Hepatocyte (in vitro differentiated cells): ENCODE measurements at regions not wholly inside any gene's neighbourhood (a gene's known extent, or its start where the extent isn't known, plus 50 kb on each side); places are given as distances from the start of the nearest gene placed in this dataset.
"Not testable (repeated sequence)": the region's sequence is repeated elsewhere in the genome, so short reads cannot be mapped to it uniquely, and the experiment has no call there.

ENCODE experiments used
- DNase-seq: peaks from one replicate; pipeline ENCODE4 v3.0.0-alpha.2; 2016; ENCODE audit warnings: low spot score
- H2AFZ ChIP-seq: fragments of 200-600 bp; sonication (generic); 2 replicates; pipeline ENCODE4 v1.6.0; 2016; ENCODE audit warnings: antibody characterized with exemption, mild to moderate bottlenecking
- H3K27ac ChIP-seq: fragments of 200-600 bp; sonication (generic); 2 replicates; pipeline ENCODE4 v1.5.1; 2016; ENCODE audit warnings: mild to moderate bottlenecking
- H3K27me3 ChIP-seq: fragments of 200-600 bp; sonication (generic); 2 replicates; pipeline ENCODE4 v1.6.1; 2016
- H3K36me3 ChIP-seq: fragments of 200-600 bp; sonication (generic); replicated peaks from 2 replicates; pipeline ENCODE4 v1.5.1; 2016; ENCODE audit warnings: low read depth; ENCODE audit not compliant: insufficient read depth
- H3K4me1 ChIP-seq: fragments of 200-600 bp; sonication (generic); 2 replicates; pipeline ENCODE4 v1.5.1; 2016; ENCODE audit warnings: mild to moderate bottlenecking, moderate library complexity; ENCODE audit not compliant: insufficient read depth
- H3K4me2 ChIP-seq: fragments of 200-600 bp; sonication (generic); 2 replicates; pipeline ENCODE4 v1.6.0; 2016
- H3K4me3 ChIP-seq: fragments of 200-600 bp; sonication (generic); 2 replicates; pipeline ENCODE4 v1.5.1; 2016; ENCODE audit warnings: mild to moderate bottlenecking
- H3K79me2 ChIP-seq: fragments of 200-600 bp; sonication (generic); 2 replicates; pipeline ENCODE4 v1.6.0; 2017; ENCODE audit warnings: mild to moderate bottlenecking
- H3K9me2 ChIP-seq: fragments of 200-600 bp; sonication (generic); replicated peaks from 2 replicates; pipeline ENCODE4 v1.6.0; 2017; ENCODE audit warnings: mild to moderate bottlenecking; ENCODE audit not compliant: insufficient read depth
- H3K9me3 ChIP-seq: fragments of 200-600 bp; sonication (generic); 2 replicates; pipeline ENCODE4 v1.5.1; 2016; ENCODE audit warnings: low read depth, mild to moderate bottlenecking
- H4K20me1 ChIP-seq: fragments of 200-600 bp; sonication (generic); 2 replicates; pipeline ENCODE4 v1.6.0; 2016; ENCODE audit warnings: mild to moderate bottlenecking; ENCODE audit not compliant: insufficient read depth, poor library complexity, severe bottlenecking
- WGBS: methylation state at CpG from one replicate; pipeline ENCODE4 v1.1.6; 2016; ENCODE audit warnings: low lambda C conversion rate; ENCODE audit errors: missing lambda C conversion rate; 5-methylcytosine and 5-hydroxymethylcytosine counted together

GRCh38 chr21:10100873-10101272, 420.5 kb upstream of the TPTE start:
- DNase-seq, H3K4me2 ChIP-seq: not testable (repeated sequence)
- 35% methylated on average over 1 of the region's 2 CpGs for WGBS

GRCh38 chr21:10119342-10119741, 402.0 kb upstream of the TPTE start:
- 94% methylated on average over 23 of the region's 40 CpGs for WGBS

More at GRCh38 chr21:10100873-10101272, 420.5 kb upstream of the TPTE start:
- H2AFZ ChIP-seq, H3K9me3 ChIP-seq, H4K20me1 ChIP-seq, H3K27ac ChIP-seq, H3K36me3 ChIP-seq, H3K4me3 ChIP-seq, H3K4me1 ChIP-seq, H3K9me2 ChIP-seq, H3K79me2 ChIP-seq, H3K27me3 ChIP-seq: not testable (repeated sequence)

GRCh38 chr21:10119746-10120535, 401.4 kb upstream of the TPTE start:
- H4K20me1 ChIP-seq, H3K27ac ChIP-seq, H3K9me2 ChIP-seq, H3K4me3 ChIP-seq, H3K27me3 ChIP-seq, H3K79me2 ChIP-seq, H3K9me3 ChIP-seq, H3K4me1 ChIP-seq, H3K36me3 ChIP-seq, H3K4me2 ChIP-seq, DNase-seq, H2AFZ ChIP-seq: not testable (repeated sequence)
- 90% methylated on average over 52 of the region's 58 CpGs for WGBS

More at GRCh38 chr21:10119342-10119741, 402.0 kb upstream of the TPTE start:
- H3K27me3 ChIP-seq, H3K79me2 ChIP-seq, H3K27ac ChIP-seq, DNase-seq, H3K36me3 ChIP-seq, H2AFZ ChIP-seq, H3K4me1 ChIP-seq, H3K4me2 ChIP-seq, H3K9me2 ChIP-seq, H3K4me3 ChIP-seq, H3K9me3 ChIP-seq, H4K20me1 ChIP-seq: not testable (repeated sequence)

GRCh38 chr21:10120536-10120934, 400.8 kb upstream of the TPTE start:
- H3K27me3 ChIP-seq, H3K4me2 ChIP-seq, H4K20me1 ChIP-seq, H3K36me3 ChIP-seq, H3K79me2 ChIP-seq, H3K9me2 ChIP-seq, H3K4me3 ChIP-seq, H3K4me1 ChIP-seq, H3K9me3 ChIP-seq, H2AFZ ChIP-seq, DNase-seq, H3K27ac ChIP-seq: not testable (repeated sequence)
- WGBS = 87% methylated on average over 13 of the region's 22 CpGs

GRCh38 chr21:10120965-10121550, 400.3 kb upstream of the TPTE start:
- not testable (repeated sequence) for H3K9me2 ChIP-seq, H4K20me1 ChIP-seq, H2AFZ ChIP-seq, H3K27me3 ChIP-seq, H3K4me2 ChIP-seq, H3K4me3 ChIP-seq, H3K36me3 ChIP-seq, H3K27ac ChIP-seq, DNase-seq, H3K9me3 ChIP-seq, H3K4me1 ChIP-seq, H3K79me2 ChIP-seq
- 93% methylated on average over 26 of the region's 27 CpGs for WGBS

GRCh38 chr21:10121816-10122455, 399.4 kb upstream of the TPTE start:
- H3K9me3 ChIP-seq, H3K36me3 ChIP-seq, H3K9me2 ChIP-seq, H3K4me1 ChIP-seq, H2AFZ ChIP-seq, H4K20me1 ChIP-seq, H3K4me3 ChIP-seq, H3K27me3 ChIP-seq, DNase-seq, H3K79me2 ChIP-seq, H3K27ac ChIP-seq, H3K4me2 ChIP-seq: not testable (repeated sequence)
- WGBS = 92% methylated on average over 20 of the region's 33 CpGs

GRCh38 chr21:10122801-10123507, 398.4 kb upstream of the TPTE start:
- not testable (repeated sequence) for H4K20me1 ChIP-seq, DNase-seq, H3K4me1 ChIP-seq, H3K27me3 ChIP-seq, H2AFZ ChIP-seq, H3K9me3 ChIP-seq, H3K79me2 ChIP-seq, H3K4me3 ChIP-seq, H3K27ac ChIP-seq, H3K4me2 ChIP-seq, H3K9me2 ChIP-seq, H3K36me3 ChIP-seq
- WGBS = 86% methylated on average over 30 of the region's 39 CpGs

- 94% methylated on average over 18 of the region's 19 CpGs for WGBS
- H3K4me1 ChIP-seq = not testable (repeated sequence)
Observed at GRCh38 chr21:10123508-10123885, 397.9 kb upstream of the TPTE start.

More at GRCh38 chr21:10123508-10123885, 397.9 kb upstream of the TPTE start:
- not testable (repeated sequence) for H3K27ac ChIP-seq, H4K20me1 ChIP-seq, H3K79me2 ChIP-seq, DNase-seq, H3K4me2 ChIP-seq, H3K36me3 ChIP-seq, H3K27me3 ChIP-seq, H2AFZ ChIP-seq, H3K9me2 ChIP-seq, H3K9me3 ChIP-seq, H3K4me3 ChIP-seq
